ENCODE measurements at regions not wholly inside any gene's neighbourhood (a gene's known extent, or its start where the extent isn't known, plus 50 kb on each side); places are given as distances from the start of the nearest gene placed in this dataset.

- no peak for DNase-seq (ENCODE audit: low read depth)
- TF ChIP-seq, protein P1, sequence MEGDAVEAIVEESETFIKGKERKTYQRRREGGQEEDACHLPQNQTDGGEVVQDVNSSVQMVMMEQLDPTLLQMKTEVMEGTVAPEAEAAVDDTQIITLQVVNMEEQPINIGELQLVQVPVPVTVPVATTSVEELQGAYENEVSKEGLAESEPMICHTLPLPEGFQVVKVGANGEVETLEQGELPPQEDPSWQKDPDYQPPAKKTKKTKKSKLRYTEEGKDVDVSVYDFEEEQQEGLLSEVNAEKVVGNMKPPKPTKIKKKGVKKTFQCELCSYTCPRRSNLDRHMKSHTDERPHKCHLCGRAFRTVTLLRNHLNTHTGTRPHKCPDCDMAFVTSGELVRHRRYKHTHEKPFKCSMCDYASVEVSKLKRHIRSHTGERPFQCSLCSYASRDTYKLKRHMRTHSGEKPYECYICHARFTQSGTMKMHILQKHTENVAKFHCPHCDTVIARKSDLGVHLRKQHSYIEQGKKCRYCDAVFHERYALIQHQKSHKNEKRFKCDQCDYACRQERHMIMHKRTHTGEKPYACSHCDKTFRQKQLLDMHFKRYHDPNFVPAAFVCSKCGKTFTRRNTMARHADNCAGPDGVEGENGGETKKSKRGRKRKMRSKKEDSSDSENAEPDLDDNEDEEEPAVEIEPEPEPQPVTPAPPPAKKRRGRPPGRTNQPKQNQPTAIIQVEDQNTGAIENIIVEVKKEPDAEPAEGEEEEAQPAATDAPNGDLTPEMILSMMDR (IDR thresholded peaks at IDR 0.05; ENCODE audit: control insufficient read depth, insufficient read depth, low read depth, low read length, missing control alignments), result no peak
- no peak overlapping the region for H3K4me3 ChIP-seq (ENCODE audit: control insufficient read depth, low read depth, low read length)
Observed at GRCh38 chr1:102595106-102595505, 513.2 kb downstream of the COL11A1 start.

DNA sequence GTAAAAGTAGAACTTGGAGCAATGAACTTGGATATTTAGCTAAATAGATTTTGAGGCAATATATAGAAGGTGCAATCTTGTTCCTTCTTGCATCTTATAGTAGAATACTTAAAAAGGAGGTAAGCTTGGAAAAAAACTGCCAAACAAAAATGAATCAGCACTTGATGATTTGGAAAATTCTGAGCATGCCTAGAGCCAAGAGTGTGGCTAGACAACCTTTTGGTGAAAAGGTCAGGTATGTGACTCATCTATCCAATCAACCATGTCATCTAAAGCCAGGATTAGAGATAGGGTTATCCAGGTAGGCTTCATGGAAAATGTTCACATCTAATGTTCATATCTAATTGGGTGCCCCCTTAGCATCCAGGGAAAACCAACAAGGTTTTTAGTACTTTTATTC, 515.0 kb downstream of the COL11A1 start:
- no peak for DNase-seq (ENCODE audit: low read depth)
- TF ChIP-seq, protein P1 (IDR thresholded peaks at IDR 0.05; ENCODE audit: control insufficient read depth, insufficient read depth, low read depth, low read length, missing control alignments), result no peak
- H3K4me3 ChIP-seq (ENCODE audit: control insufficient read depth, low read depth, low read length), result no peak overlapping the region

DNA sequence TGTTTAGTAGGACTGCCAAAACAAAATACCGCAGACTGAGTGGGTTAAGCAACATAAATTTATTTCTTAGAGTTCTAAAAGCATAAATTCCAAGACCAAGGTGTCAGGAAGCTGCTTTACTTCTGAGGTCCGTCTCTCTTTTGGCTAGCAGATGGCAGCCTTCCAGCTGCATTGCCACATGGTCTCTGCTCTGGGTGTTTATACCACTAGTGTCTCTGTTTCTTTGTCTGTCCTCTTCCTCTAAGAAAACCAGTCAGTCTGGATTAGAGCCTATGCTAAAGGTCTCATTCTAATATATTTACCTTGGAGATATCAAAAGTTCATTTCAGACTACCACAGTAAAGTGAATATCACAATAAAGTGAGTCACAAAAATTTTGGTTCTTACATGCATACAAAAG, 519.8 kb downstream of the COL11A1 start:
- no peak for DNase-seq (ENCODE audit: low read depth)

DNA sequence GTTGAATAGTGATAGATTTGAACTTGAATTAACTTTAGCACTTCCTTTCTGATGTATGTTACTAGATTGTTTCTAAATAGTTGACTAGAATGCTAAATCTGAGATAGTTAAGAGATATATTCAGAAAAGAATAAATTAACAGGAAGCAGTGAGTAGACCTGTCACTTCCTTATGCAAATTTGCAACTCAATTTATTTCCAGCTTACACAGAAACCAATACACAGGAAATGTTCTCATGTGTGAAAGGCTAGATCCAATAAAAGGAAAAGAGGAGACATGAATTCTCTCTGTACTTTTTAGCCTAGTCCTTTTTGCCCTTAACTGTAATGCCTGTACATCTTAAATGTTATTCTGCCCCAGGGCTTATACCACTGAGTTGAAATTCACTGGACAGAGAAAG, 522.3 kb downstream of the COL11A1 start:
- TF ChIP-seq, protein P1 (IDR thresholded peaks at IDR 0.05; ENCODE audit: control insufficient read depth, insufficient read depth, low read depth, low read length, missing control alignments), result no peak
- no peak overlapping the region for H3K4me3 ChIP-seq (ENCODE audit: control insufficient read depth, low read depth, low read length)
- DNase-seq (ENCODE audit: low read depth), result no peak

More for the DNA sequence above, 519.8 kb downstream of the COL11A1 start:
- no peak overlapping the region for H3K4me3 ChIP-seq (ENCODE audit: control insufficient read depth, low read depth, low read length)
- TF ChIP-seq, protein P1 (IDR thresholded peaks at IDR 0.05; ENCODE audit: control insufficient read depth, insufficient read depth, low read depth, low read length, missing control alignments), result no peak

- DNase-seq (ENCODE audit: low read depth), result no peak
- no peak overlapping the region for H3K4me3 ChIP-seq (ENCODE audit: control insufficient read depth, low read depth, low read length)
- TF ChIP-seq, protein P1 (IDR thresholded peaks at IDR 0.05; ENCODE audit: control insufficient read depth, insufficient read depth, low read depth, low read length, missing control alignments), result no peak
Observed at GRCh38 chr1:102580806-102581205, 527.5 kb downstream of the COL11A1 start.

- TF ChIP-seq, protein P1 (IDR thresholded peaks at IDR 0.05; ENCODE audit: control insufficient read depth, insufficient read depth, low read depth, low read length, missing control alignments), result no peak
- no peak overlapping the region for H3K4me3 ChIP-seq (ENCODE audit: control insufficient read depth, low read depth, low read length)
- DNase-seq (ENCODE audit: low read depth), result no peak
Observed at GRCh38 chr1:102578804-102579203, 529.5 kb downstream of the COL11A1 start.

DNA sequence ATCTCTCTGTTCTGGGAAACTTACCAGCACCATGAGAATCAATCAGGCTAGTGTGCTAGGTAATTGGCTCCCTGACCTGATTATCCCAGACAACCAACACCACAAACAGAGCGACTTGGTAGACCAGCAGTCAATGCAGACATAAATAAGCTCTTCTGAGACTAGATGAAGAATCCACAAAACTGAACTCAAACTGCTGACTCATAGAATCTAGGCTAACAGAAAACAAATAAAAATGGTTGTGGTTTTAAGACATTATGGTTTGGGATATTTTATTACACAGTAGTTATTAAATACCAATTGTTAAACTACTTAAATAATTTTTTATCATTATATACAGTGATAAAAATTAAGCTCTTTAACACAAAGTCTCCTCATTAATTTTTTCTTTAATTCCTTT, 535.7 kb downstream of the COL11A1 start:
- H3K4me3 ChIP-seq (ENCODE audit: control insufficient read depth, low read depth, low read length), result no peak overlapping the region
- TF ChIP-seq, protein P1 (IDR thresholded peaks at IDR 0.05; ENCODE audit: control insufficient read depth, insufficient read depth, low read depth, low read length, missing control alignments), result no peak
- DNase-seq (ENCODE audit: low read depth), result no peak
